Adrenal gland (tissue), 9 donors: ENCODE measurements at regions not wholly inside any gene's neighbourhood (a gene's known extent, or its start where the extent isn't known, plus 50 kb on each side); places are given as distances from the start of the nearest gene placed in this dataset.

Source experiments
- DNase-seq, 7 donors: peaks; one replicate each; pipeline ENCODE4 v3.0.0-alpha.2; 2019 to 2020
- H3K27ac ChIP-seq, 5 donors: fragments of 200-600 bp; sonication (generic) in 4 of 5; 1 replicate in 3 of 5; 2 replicates in 2 of 5; pipeline versions ENCODE4 v1.5.1 to v1.8.0; 2016 to 2020; ENCODE audit warnings: mild to moderate bottlenecking in 1 of 5
- H3K27me3 ChIP-seq: fragments of 200-600 bp; 2 replicates; pipeline ENCODE4 v1.8.0; 2021
- H3K36me3 ChIP-seq, 2 donors: fragments of 200-600 bp; replicated peaks in 1 of 2; 1 replicate in 1 of 2; 2 replicates in 1 of 2; pipeline versions ENCODE4 v1.5.1 to v1.8.0; 2018 to 2022
- H3K4me1 ChIP-seq, 2 donors: fragments of 200-600 bp; replicated peaks in 1 of 2; 1 replicate in 1 of 2; 2 replicates in 1 of 2; pipeline versions ENCODE4 v1.5.1 to v1.8.0; 2018 to 2021
- H3K4me3 ChIP-seq, 4 donors: fragments of 200-600 bp; sonication (generic) in 3 of 4; one replicate each; pipeline ENCODE4 v1.5.1; 2016 to 2018
- H3K9me3 ChIP-seq, 3 donors: fragments of 200-600 bp; sonication (generic) in 1 of 3; replicated peaks in 1 of 3; 1 replicate in 2 of 3; 2 replicates in 1 of 3; pipeline versions ENCODE4 v1.5.1 to v1.8.0; 2016 to 2021
- CTCF ChIP-seq, 6 experiments: fragments of 450-650 bp in 4 of 6; fragments of 200-600 bp in 2 of 6; sonication (generic) in 1 of 6; IDR thresholded peaks; 1 replicate in 5 of 6; 2 replicates in 1 of 6; pipeline versions ENCODE4 v1.5.1 to v1.8.0; 2016 to 2021; ENCODE audit warnings: antibody characterized with exemption in 6 of 6, mild to moderate bottlenecking in 2 of 6, moderate library complexity in 1 of 6
- POLR2A ChIP-seq, 2 donors: fragments of 450-650 bp; IDR thresholded peaks; one replicate each; pipeline ENCODE4 v1.6.1; 2017; ENCODE audit warnings: antibody characterized with exemption in 2 of 2, mild to moderate bottlenecking in 2 of 2, moderate library complexity in 1 of 2
- WGBS, 4 donors: extraction: QIAGEN DNeasy Blood & Tissue Kit in 2 of 4; methylation state at CpG; one replicate each; pipeline versions ENCODE4 v1.1.5 to v1.1.7; 2013 to 2017; 5-methylcytosine and 5-hydroxymethylcytosine counted together
- intact Hi-C, 2 donors: fragments of 100-400 bp; cut with DNase I; formaldehyde crosslinking; loops; one replicate each; pipeline versions ENCODE4 v1.14.1 to v1.15.0; 2022 to 2023
- donor health status: healthy with polysubstance abuse.
- donor health status: Bipolar disorder and iron deficiency.
- donor health status: DM: yes; HTN: yes; CAD: no.
- donor health status: DM: no; HTN: no; CAD: no.
- donor health status: DM: no; HTN: no; CAD: no.

DNA sequence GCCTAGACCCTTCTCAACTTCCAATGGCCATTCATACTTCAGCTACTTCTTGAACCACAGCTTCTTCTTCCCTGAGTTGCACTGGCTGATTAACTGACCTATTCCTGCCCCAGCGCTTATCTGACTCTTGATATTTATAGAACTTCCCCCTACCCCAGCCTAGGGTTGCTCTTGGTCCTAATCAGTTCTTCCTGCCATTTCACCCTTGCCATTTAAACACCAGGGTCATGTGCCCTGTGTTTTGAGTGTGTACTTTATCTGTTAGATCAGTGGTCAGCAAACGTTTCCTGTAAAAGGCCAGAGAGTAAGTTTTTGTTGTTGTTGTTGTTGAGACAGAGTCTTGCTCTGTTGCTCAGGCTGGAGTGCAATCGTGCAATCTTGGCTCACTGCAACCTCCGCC is 82.4 kb upstream of the COX10 start:
- no peak for DNase-seq
- Histone ChIP-seq H3K27me3 (no peaks in the 10 kb centered on the region), H3K4me1 (no peaks in the 10 kb centered on the region), H3K9me3 (no peaks in the 10 kb centered on the region), H3K36me3 (no peaks in the 10 kb centered on the region), H3K4me3 (no peak overlapping the region), H3K27ac (no peak overlapping the region)
- WGBS, 4 donors = 63 to 72% (median 67%) methylated on average over 4 of the region's 4 CpGs
- TF ChIP-seq POLR2A (IDR thresholded peaks at IDR 0.05) = no peak
- TF ChIP-seq CTCF (IDR thresholded peaks at IDR 0.05) = no peak
- intact Hi-C loops = no loop called here

DNA sequence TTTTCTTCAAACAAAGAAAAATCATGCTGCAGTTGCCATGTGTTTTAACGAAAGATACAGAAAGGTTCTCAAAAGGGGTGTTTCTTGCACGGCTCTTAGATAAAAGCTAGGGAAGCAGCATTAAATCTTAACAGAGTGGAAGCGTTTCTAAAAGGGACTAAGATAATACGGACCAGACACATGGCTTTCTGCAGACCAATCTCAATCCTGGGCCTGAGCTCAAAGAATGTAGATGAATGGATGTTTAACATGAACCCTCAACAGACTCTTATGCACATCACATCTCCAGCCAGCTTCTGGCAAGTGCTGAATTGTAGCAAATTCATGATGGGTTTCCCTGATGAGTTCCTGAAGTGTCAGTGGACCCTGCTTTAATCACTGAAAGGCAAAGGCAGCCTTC is 80.2 kb upstream of the COX10 start:
- WGBS, 4 donors = 81 to 83% (median 82%) methylated on average over 4 of the region's 4 CpGs
- H3K4me3 ChIP-seq = no peak overlapping the region
- no peaks in the 10 kb centered on the region for H3K27me3 ChIP-seq
- no peak overlapping the region for H3K27ac ChIP-seq
- no peaks in the 10 kb centered on the region for H3K36me3 ChIP-seq
- DNase-seq = no peak
- no peaks in the 10 kb centered on the region for H3K4me1 ChIP-seq
- H3K9me3 ChIP-seq = no peaks in the 10 kb centered on the region
- intact Hi-C loops = no loop called here
- TF ChIP-seq POLR2A (IDR thresholded peaks at IDR 0.05) (no peak), CTCF (IDR thresholded peaks at IDR 0.05) (no peak)

DNA sequence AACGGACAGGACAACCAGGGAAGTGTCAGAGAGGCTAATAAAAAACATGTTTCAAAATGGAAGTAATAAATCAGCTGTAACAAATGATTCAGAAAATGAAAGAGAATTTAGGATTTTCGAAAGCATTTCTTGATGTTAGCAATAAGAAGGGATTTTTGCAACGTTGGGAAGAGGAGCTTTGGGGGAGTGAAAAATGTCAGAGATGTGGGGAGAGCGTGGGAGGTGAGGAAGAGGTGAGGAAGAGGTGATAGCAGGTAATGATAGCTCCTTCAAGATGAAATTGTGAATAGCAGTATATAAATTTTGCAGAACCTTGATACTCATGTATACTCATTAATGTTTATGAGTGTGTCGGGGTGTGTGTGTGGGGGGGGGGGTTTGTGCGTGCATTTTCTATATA is 76.2 kb upstream of the COX10 start:
- H3K27ac ChIP-seq = no peak overlapping the region
- DNase-seq = no peak
- H3K36me3 ChIP-seq = no peaks in the 10 kb centered on the region
- WGBS, 4 donors = 72 to 92% (median 83%) methylated on average over 5 to 6 of the region's 6 CpGs
- intact Hi-C loops = no loop called here
- H3K27me3 ChIP-seq = no peaks in the 10 kb centered on the region
- no peak overlapping the region for H3K4me3 ChIP-seq
- peaks cover 0 to 7% of the 10 kb centered on the region in 2 donors for H3K4me1 ChIP-seq
- no peak for TF ChIP-seq CTCF (IDR thresholded peaks at IDR 0.05)
- TF ChIP-seq POLR2A (IDR thresholded peaks at IDR 0.05) = no peak
- no peaks in the 10 kb centered on the region for H3K9me3 ChIP-seq

DNA sequence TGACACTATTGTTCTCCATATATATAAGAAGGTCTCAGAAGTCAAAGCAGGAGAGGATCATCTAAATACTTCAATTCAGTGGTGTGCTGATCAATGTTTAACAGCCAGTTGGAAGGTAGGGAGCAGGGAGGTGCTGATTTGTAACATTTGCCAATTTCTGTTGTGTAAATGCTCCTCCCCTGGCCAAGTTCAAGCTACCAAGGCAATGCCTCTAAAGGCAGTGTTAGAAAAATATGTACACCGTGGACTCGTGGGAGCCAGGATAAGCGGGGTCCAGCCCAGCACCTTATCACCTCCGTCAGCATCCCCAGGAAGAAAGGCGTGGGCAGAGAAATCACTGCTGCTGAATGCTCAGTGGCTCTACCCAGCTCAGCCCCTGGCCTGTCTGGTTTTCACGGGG is 75.3 kb upstream of the COX10 start:
- intact Hi-C loops = no loop called here
- 88 to 96% (median 92%) methylated on average over 6 of the region's 6 CpGs for WGBS, 4 donors

More for the DNA sequence above, 75.3 kb upstream of the COX10 start:
- Histone ChIP-seq H3K4me1 (peaks cover 0 to 7% of the 10 kb centered on the region in 2 donors), H3K27me3 (no peaks in the 10 kb centered on the region), H3K36me3 (no peaks in the 10 kb centered on the region), H3K4me3 (no peak overlapping the region), H3K27ac (no peak overlapping the region), H3K9me3 (no peaks in the 10 kb centered on the region)
- no peak for DNase-seq
- no peak for TF ChIP-seq POLR2A (IDR thresholded peaks at IDR 0.05)
- no peak for TF ChIP-seq CTCF (IDR thresholded peaks at IDR 0.05)
